ENCODE measurements at regions not wholly inside any gene's neighbourhood (a gene's known extent, or its start where the extent isn't known, plus 50 kb on each side); places are given as distances from the start of the nearest gene placed in this dataset.

GRCh38 chr2:53448591-53448990 lies 319.0 kb upstream of the CHAC2 start:
- no peak for DNase-seq (ENCODE audit: low read depth, low spot score)

GRCh38 chr2:53448086-53448485 lies 319.5 kb upstream of the CHAC2 start:
- no peak for DNase-seq (ENCODE audit: low read depth, low spot score)

GRCh38 chr2:53445383-53446070 lies 322.1 kb upstream of the CHAC2 start:
- no peak for DNase-seq (ENCODE audit: low read depth, low spot score)

- DNase-seq (ENCODE audit: low read depth, low spot score), result no peak
These were observed 324.8 kb upstream of the CHAC2 start for GRCh38 chr2:53442783-53443182.

GRCh38 chr2:53442093-53442492 lies 325.5 kb upstream of the CHAC2 start:
- DNase-seq (ENCODE audit: low read depth, low spot score), result no peak

DNA sequence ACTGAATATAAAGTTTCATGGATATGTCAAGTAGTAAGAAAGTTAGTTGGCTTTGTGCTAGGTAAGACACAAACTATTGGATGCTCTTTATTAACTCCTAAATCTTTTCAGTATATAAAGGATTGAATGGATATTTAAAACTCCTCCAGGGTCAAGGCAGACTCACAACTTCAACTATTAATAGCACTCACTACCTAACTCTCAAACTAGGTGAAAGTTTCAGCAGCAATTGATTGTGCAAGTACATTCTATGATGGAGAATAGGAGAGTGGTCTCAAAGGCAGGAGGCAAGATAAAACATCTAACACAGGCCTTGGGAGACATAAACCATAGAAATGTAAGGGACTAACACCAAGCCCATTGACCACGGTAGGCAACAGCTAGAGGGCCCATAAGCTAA lies 328.9 kb upstream of the CHAC2 start:
- no peak for DNase-seq (ENCODE audit: low read depth, low spot score)

DNA sequence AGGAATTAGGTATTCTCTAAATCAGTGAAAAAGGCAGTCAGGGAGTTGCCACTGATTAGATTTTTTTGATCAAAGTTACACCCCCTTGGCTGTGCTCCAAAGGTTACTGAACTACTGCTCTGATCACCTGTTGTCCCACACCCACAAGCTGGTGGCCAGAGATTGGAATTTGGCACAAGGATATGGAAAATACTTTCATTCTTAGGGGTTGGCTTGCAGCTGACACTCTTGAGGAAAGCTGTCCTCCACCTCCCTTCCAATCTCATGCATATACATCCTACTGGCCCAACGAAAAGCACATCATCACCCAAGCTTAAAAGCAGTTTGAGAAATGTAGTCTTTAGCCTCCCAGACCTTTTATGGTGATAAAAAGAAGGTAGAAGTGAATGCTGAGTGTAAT lies 329.5 kb upstream of the CHAC2 start:
- DNase-seq (ENCODE audit: low read depth, low spot score), result no peak

- no peak for DNase-seq (ENCODE audit: low read depth, low spot score)
These were observed 330.2 kb upstream of the CHAC2 start for GRCh38 chr2:53437371-53437770.

GRCh38 chr2:53436882-53437281 lies 330.7 kb upstream of the CHAC2 start:
- no peak for DNase-seq (ENCODE audit: low read depth, low spot score)

DNA sequence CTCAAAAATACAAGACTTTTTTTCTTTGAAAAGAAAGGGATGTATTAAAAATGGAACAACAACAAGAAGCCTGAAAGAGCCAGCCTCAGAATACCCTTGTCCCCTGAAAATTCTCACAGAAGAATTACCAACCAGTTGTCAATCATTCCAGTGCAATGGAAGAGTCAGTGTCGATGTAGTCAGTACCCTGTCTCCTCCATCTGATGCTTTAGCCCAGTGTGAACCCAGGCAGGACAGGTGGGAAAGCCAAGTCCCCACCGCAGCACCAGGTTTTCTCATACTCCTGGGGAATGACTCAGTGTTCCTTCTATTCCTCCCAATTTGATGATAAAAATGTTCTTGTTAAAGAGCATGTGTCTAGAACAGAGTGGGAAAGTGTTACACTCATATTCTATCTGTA lies 332.0 kb upstream of the CHAC2 start:
- no peak for DNase-seq (ENCODE audit: low read depth, low spot score)

DNA sequence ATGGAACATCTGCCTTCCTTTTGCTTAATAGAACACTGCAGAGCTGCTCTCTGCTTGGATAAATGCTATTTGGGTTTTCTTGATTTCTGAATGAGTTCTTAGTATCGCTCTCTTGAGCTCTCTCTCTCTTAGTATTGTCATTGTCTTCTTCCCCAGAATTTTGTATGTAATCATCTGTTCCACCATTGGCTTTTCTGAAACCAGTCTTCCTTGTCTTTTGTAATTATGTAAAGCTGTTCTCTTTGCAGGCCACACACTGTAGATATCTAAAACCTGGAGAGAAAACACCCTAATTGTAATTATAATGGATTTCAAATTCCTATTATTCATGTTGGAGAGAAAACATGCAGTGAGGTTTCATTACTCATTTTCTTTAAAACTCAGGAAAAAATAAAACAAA lies 333.1 kb upstream of the CHAC2 start:
- no peak for DNase-seq (ENCODE audit: low read depth, low spot score)

GRCh38 chr2:53432936-53433335 lies 334.7 kb upstream of the CHAC2 start:
- DNase-seq (ENCODE audit: low read depth, low spot score), result no peak

- no peak for DNase-seq (ENCODE audit: low read depth, low spot score)
These were observed 337.7 kb upstream of the CHAC2 start for GRCh38 chr2:53429901-53430300.

- DNase-seq (ENCODE audit: low read depth, low spot score), result no peak
These were observed 342.7 kb upstream of the CHAC2 start for GRCh38 chr2:53424902-53425301.

- DNase-seq (ENCODE audit: low read depth, low spot score), result no peak
These were observed 344.1 kb upstream of the CHAC2 start for GRCh38 chr2:53423465-53423864.

GRCh38 chr2:53422979-53423378 lies 344.6 kb upstream of the CHAC2 start:
- no peak for DNase-seq (ENCODE audit: low read depth, low spot score)

- DNase-seq (ENCODE audit: low read depth, low spot score), result no peak
These were observed 350.2 kb upstream of the CHAC2 start for GRCh38 chr2:53417385-53417784.

- no peak for DNase-seq (ENCODE audit: low read depth, low spot score)
These were observed 360.1 kb upstream of the CHAC2 start for GRCh38 chr2:53407363-53408080.

GRCh38 chr2:53403792-53404413 lies 363.7 kb upstream of the CHAC2 start:
- DNase-seq (ENCODE audit: low read depth, low spot score), result no peak

DNA sequence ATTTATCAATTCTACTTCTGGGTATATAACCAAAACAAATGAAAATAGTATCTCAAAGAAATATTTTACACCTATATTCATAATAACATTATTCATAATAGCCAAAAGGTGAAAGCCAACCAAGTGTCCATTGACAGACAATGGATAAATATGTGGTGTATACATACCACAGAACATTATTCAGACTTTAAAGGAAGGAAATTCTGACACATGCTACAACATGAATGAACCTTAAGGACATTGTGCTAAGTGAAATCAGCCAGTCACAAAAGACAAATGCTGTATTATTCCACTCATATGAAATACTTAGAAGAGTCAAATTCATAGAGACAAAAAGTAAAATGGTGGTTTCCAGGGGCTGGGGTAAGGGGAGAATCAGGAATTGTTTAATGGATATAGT lies 370.5 kb upstream of the CHAC2 start:
- no peak for DNase-seq (ENCODE audit: low read depth, low spot score)

- DNase-seq (ENCODE audit: low read depth, low spot score), result no peak
These were observed 386.3 kb upstream of the CHAC2 start for GRCh38 chr2:53381271-53381670.

- no peak for DNase-seq (ENCODE audit: low read depth, low spot score)
These were observed 388.1 kb upstream of the CHAC2 start for GRCh38 chr2:53379547-53379946.

- no peak for DNase-seq (ENCODE audit: low read depth, low spot score)
These were observed 388.8 kb upstream of the CHAC2 start for GRCh38 chr2:53378791-53379190.

Data from pulmonary artery endothelial cell (primary cell).